RWPE1 (cell line): ENCODE measurements at regions not wholly inside any gene's neighbourhood (a gene's known extent, or its start where the extent isn't known, plus 50 kb on each side); places are given as distances from the start of the nearest gene placed in this dataset.

ENCODE experiments used
- CTCF ChIA-PET: fragments of 350-600 bp; sonication (Branson Sonifier 250); formaldehyde crosslinking; extraction: SDS; loops from one replicate; lab custom pipeline; 2021; lab: Yijun Ruan, JAX
- POLR2A ChIA-PET: fragments of 400-600 bp; formaldehyde crosslinking; extraction: SDS; loops from one replicate; lab custom pipeline; 2020; ENCODE audit warnings: antibody characterized with exemption; ENCODE audit not compliant: low non-redundant PET; lab: Yijun Ruan, JAX
- DNase-seq: peaks from one replicate; pipeline ENCODE4 v3.0.0; 2012; ENCODE audit warnings: low spot score
- H3K27ac ChIP-seq: fragments of 450-650 bp; 2 replicates; pipeline ENCODE4 v1.5.1; 2017
- CTCF ChIP-seq: fragments of 450-650 bp; conservative IDR thresholded peaks from 2 replicates; pipeline ENCODE4 v1.5.1; 2017; ENCODE audit warnings: low read depth, mild to moderate bottlenecking

DNA sequence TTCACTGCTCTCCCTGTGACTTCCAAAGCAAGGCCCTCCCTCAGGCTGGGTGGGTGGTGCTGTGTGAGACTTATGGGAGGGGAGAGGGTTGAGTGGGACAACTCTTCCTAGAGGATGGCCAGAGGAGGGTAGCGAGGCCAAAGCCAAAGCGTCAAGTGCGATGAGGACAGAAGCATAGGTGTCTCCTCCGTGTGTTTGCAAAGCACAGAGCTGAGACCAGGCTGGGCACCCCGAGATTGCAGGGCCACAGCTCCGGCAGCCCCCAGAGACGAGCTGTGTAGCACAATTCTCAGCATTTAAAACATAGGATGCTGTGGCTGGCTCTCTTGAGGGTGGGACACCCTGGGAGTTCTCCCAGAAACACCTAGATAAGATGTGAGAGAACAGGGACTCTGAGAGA, 1374.5 kb downstream of the BRD1 start:
- DNase-seq = no peak
- no peak overlapping the region for H3K27ac ChIP-seq
- no peak for TF ChIP-seq CTCF
- ChIA-PET POLR2A (no interaction called here), CTCF (interaction anchor here (0.6 kb wide), 1 partner anchor 333 kb away, joined by 3 read pairs; no protein-coding TSS in a partner anchor)

DNA sequence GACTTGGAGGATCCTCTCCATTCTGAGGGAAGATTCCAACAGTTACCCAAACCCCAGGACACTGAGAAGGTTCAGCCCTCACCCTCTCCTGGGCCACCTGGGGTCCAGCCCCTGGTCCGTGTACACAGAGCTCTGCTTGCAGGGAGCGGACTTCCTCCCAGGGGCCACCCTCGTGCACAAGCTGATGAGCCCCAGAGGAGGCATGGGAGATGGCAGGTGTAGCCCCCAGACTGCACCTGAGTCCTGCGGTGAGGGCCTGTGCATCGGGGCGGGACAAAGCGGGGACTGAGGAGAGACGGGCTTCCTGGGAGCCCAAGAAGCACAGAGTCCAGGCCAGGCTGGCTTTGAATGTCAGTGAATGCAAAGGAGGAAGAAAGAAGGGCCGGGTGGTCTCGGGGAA, 1374.9 kb downstream of the BRD1 start:
- DNase-seq = no peak
- ChIA-PET POLR2A (no interaction called here), CTCF (interaction anchor here (0.6 kb wide), 1 partner anchor 332 kb away, joined by 3 read pairs; no protein-coding TSS in a partner anchor)
- no peak for TF ChIP-seq CTCF
- H3K27ac ChIP-seq = no peak overlapping the region

- no peak for TF ChIP-seq CTCF
- DNase-seq = no peak
- POLR2A ChIA-PET = no interaction called here
- CTCF ChIA-PET = no interaction called here
- no peak overlapping the region for H3K27ac ChIP-seq
These were observed 1375.8 kb downstream of the BRD1 start for GRCh38 chr22:48451891-48452290.

DNA sequence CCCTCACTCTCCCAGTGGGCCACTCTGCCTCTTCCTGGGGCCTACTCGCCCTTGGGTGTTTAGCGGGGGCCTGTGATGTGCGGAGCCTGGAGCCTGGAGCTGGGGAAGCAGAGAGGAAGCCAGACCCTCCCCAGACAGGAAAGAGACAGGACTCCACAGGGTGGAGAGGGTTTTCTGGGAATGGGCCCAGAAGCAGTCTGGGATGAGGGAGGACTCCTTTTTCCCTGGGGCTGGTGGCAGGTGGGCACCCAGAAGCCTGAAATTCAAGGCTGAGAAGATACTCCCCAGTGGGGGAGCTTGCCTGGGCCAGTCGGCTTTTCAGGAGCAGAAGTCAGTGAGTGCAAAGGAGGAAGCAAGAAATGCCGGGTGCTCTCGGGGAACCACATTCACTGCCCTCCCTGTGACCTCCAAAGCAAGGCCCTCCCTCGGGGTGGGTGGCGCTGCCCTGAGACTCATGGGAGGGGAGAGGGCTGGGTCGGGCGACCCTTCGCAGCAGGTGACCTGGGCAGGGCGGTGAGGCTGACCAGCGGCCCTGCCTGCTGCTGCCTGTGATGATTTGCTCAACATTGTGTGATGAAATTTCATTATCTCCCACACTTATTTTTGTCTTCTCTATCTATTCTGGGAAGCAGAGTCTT, 1377.4 kb downstream of the BRD1 start:
- DNase-seq = no peak
- H3K27ac ChIP-seq = no peak overlapping the region
- TF ChIP-seq CTCF = no peak
- POLR2A ChIA-PET = no interaction called here
- CTCF ChIA-PET = no interaction called here

GRCh38 chr22:48449466-48450187, 1378.0 kb downstream of the BRD1 start:
- no peak overlapping the region for H3K27ac ChIP-seq
- ChIA-PET POLR2A (no interaction called here), CTCF (no interaction called here)
- TF ChIP-seq CTCF = no peak
- DNase-seq = no peak

GRCh38 chr22:48448821-48449220, 1378.9 kb downstream of the BRD1 start:
- CTCF ChIA-PET = no interaction called here
- DNase-seq = no peak
- POLR2A ChIA-PET = no interaction called here
- H3K27ac ChIP-seq = no peak overlapping the region
- TF ChIP-seq CTCF = no peak
